ENCODE measurements at regions not wholly inside any gene's neighbourhood (a gene's known extent, or its start where the extent isn't known, plus 50 kb on each side); places are given as distances from the start of the nearest gene placed in this dataset.

DNA sequence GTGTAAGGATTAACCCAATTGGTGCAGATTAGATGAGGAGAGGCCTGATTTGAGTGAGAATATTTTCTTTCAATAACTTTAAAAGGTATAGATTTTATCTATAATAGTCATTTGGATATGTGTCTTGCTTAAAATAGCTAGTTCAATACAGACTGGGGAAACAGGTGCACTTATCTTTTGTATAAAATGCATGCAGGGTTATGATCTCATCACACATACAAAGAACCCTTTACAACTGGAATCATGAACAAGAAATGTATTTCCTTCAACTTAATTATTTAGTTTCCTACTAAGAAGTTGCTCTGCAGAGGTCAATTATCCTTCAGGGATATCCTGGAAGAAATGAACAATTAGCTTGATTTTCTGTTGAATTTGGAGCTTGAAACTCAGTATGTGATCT lies 259.6 kb downstream of the PTBP2 start:
- TF ChIP-seq, protein P1, sequence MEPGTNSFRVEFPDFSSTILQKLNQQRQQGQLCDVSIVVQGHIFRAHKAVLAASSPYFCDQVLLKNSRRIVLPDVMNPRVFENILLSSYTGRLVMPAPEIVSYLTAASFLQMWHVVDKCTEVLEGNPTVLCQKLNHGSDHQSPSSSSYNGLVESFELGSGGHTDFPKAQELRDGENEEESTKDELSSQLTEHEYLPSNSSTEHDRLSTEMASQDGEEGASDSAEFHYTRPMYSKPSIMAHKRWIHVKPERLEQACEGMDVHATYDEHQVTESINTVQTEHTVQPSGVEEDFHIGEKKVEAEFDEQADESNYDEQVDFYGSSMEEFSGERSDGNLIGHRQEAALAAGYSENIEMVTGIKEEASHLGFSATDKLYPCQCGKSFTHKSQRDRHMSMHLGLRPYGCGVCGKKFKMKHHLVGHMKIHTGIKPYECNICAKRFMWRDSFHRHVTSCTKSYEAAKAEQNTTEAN (CRISPR knock-in tag; IDR thresholded peaks at IDR 0.05): no peak
- TF ChIP-seq ZNF317 (CRISPR knock-in tag; IDR thresholded peaks at IDR 0.05; ENCODE audit: borderline replicate concordance, low read depth): no peak
- TF ChIP-seq, protein P2, sequence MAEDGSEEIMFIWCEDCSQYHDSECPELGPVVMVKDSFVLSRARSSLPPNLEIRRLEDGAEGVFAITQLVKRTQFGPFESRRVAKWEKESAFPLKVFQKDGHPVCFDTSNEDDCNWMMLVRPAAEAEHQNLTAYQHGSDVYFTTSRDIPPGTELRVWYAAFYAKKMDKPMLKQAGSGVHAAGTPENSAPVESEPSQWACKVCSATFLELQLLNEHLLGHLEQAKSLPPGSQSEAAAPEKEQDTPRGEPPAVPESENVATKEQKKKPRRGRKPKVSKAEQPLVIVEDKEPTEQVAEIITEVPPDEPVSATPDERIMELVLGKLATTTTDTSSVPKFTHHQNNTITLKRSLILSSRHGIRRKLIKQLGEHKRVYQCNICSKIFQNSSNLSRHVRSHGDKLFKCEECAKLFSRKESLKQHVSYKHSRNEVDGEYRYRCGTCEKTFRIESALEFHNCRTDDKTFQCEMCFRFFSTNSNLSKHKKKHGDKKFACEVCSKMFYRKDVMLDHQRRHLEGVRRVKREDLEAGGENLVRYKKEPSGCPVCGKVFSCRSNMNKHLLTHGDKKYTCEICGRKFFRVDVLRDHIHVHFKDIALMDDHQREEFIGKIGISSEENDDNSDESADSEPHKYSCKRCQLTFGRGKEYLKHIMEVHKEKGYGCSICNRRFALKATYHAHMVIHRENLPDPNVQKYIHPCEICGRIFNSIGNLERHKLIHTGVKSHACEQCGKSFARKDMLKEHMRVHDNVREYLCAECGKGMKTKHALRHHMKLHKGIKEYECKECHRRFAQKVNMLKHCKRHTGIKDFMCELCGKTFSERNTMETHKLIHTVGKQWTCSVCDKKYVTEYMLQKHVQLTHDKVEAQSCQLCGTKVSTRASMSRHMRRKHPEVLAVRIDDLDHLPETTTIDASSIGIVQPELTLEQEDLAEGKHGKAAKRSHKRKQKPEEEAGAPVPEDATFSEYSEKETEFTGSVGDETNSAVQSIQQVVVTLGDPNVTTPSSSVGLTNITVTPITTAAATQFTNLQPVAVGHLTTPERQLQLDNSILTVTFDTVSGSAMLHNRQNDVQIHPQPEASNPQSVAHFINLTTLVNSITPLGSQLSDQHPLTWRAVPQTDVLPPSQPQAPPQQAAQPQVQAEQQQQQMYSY (CRISPR knock-in tag; IDR thresholded peaks at IDR 0.05): no peak
- no peak for TF ChIP-seq EMX1 (CRISPR knock-in tag; IDR thresholded peaks at IDR 0.05)
- no peak for TF ChIP-seq TP53 (CRISPR knock-in tag; IDR thresholded peaks at IDR 0.05)
- H3K27ac Mint-ChIP-seq: no peak overlapping the region
- ATAC-seq: no peak
- H3K27me3 Mint-ChIP-seq (ENCODE audit: low read depth): no peaks in the 10 kb centered on the region
- CTCF ChIA-PET: no interaction called here
- POLR2A ChIA-PET: no interaction called here
- no peak for DNase-seq (ENCODE audit: low spot score)
- no peak overlapping the region for H3K4me3 Mint-ChIP-seq
- peaks cover 11% of the 10 kb centered on the region for H3K36me3 Mint-ChIP-seq
- H3K4me1 Mint-ChIP-seq: peaks cover 20% of the 10 kb centered on the region
- peaks cover 25% of the 10 kb centered on the region for H3K9me3 Mint-ChIP-seq

DNA sequence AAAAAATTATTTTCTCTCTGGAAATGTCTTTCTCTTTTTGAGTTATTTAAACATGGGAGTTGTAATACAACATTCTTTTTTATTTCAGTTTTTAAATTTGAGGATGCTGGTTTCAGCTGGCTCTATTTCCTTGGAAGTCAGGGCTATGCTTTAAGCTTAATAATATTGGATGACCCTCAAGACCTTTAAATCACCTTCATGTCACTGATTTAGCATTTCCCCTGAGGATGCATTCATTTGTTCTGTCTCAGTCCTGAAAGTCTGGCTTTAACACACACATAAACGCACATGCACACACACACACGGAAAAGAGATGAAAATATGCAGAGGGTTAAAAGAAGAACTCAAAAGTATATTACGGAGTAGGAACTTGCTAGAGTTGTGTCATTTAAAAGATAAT lies 260.5 kb downstream of the PTBP2 start:
- TF ChIP-seq ZNF396 (CRISPR knock-in tag; IDR thresholded peaks at IDR 0.05; ENCODE audit: borderline replicate concordance) (no peak), ZNF423 (CRISPR knock-in tag; IDR thresholded peaks at IDR 0.05) (no peak), ZNF416 (CRISPR knock-in tag; IDR thresholded peaks at IDR 0.05) (no peak)
- TF ChIP-seq, protein P3, sequence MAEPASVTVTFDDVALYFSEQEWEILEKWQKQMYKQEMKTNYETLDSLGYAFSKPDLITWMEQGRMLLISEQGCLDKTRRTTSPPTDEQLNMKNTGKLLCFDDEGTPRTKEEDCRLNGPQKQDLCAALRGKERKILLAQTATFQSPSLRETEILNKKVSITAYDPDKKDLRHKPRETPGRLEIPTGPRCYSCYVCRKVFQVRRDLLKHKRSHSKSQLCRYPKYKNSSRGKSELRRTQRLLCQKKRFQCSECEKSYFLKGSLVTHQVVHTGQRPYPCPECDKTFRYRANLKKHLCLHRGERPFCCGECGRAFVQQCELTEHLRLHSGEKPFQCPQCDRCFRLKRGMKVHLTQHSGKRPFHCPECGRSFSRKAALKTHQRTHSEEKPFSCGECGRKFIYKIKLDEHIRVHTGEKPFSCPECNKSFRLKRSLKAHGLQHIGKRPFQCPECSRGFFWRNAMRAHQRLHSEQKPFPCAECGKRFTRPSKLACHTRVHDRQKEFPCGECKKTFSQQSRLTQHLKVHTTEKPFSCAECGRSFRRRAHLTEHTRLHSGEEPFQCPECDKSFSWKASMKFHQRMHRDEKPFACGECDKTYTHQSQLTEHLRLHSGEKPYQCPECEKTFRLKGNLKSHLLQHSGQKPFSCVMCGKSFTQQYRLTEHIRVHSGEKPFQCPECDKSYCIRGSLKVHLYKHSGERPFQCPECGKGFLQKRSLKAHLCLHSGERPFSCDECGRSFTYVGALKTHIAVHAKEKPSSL (CRISPR knock-in tag; conservative IDR thresholded peaks at IDR 0.05): no peak
- ChIA-PET CTCF (interaction anchor here (0.6 kb wide), 1 partner anchor 543 kb away, joined by 3 read pairs; no protein-coding TSS in a partner anchor), POLR2A (no interaction called here)
- Mint-ChIP-seq H3K4me1 (peaks cover 20% of the 10 kb centered on the region), H3K9me3 (peaks cover 29% of the 10 kb centered on the region), H3K36me3 (peaks cover 12% of the 10 kb centered on the region), H3K27ac (no peak overlapping the region), H3K4me3 (no peak overlapping the region), H3K27me3 (ENCODE audit: low read depth) (no peaks in the 10 kb centered on the region)
- ATAC-seq: no peak
- no peak for DNase-seq (ENCODE audit: low spot score)

DNA sequence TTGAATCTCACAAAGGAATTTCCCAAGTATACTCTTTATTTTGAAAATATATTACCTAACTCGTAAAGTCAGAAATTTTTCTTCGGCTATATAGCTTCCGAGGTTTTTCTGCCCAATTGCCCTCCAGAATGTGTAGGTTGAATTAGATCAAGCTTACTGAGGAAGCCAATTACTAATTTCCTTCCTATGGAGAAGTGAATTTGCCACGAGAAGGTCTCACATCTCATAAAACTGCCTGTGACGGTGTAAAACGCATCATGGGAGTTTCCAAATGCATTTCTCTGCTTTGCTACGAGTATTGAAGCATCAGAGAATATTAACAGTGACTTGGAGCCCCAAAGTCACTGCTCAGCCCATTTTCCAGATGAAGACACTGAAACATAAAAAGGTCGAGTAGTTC lies 262.3 kb downstream of the PTBP2 start:
- CTCF ChIA-PET: no interaction called here
- no peak overlapping the region for H3K4me3 Mint-ChIP-seq

More for the DNA sequence above, 262.3 kb downstream of the PTBP2 start:
- H3K27me3 Mint-ChIP-seq (ENCODE audit: low read depth): no peaks in the 10 kb centered on the region
- DNase-seq (ENCODE audit: low spot score) (no peak), ATAC-seq (no peak)
- peaks cover 11% of the 10 kb centered on the region for H3K4me1 Mint-ChIP-seq
- peaks cover 35% of the 10 kb centered on the region for H3K9me3 Mint-ChIP-seq
- H3K27ac Mint-ChIP-seq: no peak overlapping the region
- POLR2A ChIA-PET: no interaction called here
- peaks cover 12% of the 10 kb centered on the region for H3K36me3 Mint-ChIP-seq
- TF ChIP-seq, protein P4, sequence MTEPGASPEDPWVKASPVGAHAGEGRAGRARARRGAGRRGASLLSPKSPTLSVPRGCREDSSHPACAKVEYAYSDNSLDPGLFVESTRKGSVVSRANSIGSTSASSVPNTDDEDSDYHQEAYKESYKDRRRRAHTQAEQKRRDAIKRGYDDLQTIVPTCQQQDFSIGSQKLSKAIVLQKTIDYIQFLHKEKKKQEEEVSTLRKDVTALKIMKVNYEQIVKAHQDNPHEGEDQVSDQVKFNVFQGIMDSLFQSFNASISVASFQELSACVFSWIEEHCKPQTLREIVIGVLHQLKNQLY (CRISPR knock-in tag; IDR thresholded peaks at IDR 0.05): no peak
- TF ChIP-seq, protein P5, sequence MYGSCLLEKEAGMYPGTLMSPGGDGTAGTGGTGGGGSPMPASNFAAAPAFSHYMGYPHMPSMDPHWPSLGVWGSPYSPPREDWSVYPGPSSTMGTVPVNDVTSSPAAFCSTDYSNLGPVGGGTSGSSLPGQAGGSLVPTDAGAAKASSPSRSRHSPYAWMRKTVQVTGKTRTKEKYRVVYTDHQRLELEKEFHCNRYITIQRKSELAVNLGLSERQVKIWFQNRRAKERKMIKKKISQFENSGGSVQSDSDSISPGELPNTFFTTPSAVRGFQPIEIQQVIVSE (CRISPR knock-in tag; IDR thresholded peaks at IDR 0.05; ENCODE audit: borderline replicate concordance): no peak
- TF ChIP-seq ZNF263 (CRISPR knock-in tag; IDR thresholded peaks at IDR 0.05; ENCODE audit: low read depth) (no peak), GTF2I (CRISPR knock-in tag; conservative IDR thresholded peaks at IDR 0.05) (no peak), ZNF121 (CRISPR knock-in tag; IDR thresholded peaks at IDR 0.05) (no peak), TEAD4 (CRISPR knock-in tag; IDR thresholded peaks at IDR 0.05) (no peak), CBFB (CRISPR knock-in tag; IDR thresholded peaks at IDR 0.05; ENCODE audit: low read depth) (no peak)
- TF ChIP-seq, protein P6, sequence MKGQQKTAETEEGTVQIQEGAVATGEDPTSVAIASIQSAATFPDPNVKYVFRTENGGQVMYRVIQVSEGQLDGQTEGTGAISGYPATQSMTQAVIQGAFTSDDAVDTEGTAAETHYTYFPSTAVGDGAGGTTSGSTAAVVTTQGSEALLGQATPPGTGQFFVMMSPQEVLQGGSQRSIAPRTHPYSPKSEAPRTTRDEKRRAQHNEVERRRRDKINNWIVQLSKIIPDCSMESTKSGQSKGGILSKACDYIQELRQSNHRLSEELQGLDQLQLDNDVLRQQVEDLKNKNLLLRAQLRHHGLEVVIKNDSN (CRISPR knock-in tag; IDR thresholded peaks at IDR 0.05): no peak

Measured in WTC11 (cell line).